ENCODE measurements at regions not wholly inside any gene's neighbourhood (a gene's known extent, or its start where the extent isn't known, plus 50 kb on each side); places are given as distances from the start of the nearest gene placed in this dataset.

GRCh38 chr7:91636728-91637127, 243.8 kb downstream of the MTERF1 start:
- no peak for TF ChIP-seq CTCF (conservative IDR thresholded peaks at IDR 0.05; ENCODE audit: low read length)
- no peak for TF ChIP-seq EZH2phosphoT487 (IDR thresholded peaks at IDR 0.05; ENCODE audit: borderline replicate concordance)
- no peaks in the 10 kb centered on the region for H3F3A ChIP-seq (ENCODE audit: low read depth)
- H3K9me3 ChIP-seq (ENCODE audit: insufficient read depth, low read depth, low read length) = no peaks in the 10 kb centered on the region
- no peaks in the 10 kb centered on the region for H3K27me3 ChIP-seq (ENCODE audit: insufficient read depth, low read length, poor library complexity, severe bottlenecking)
- H3K9me2 ChIP-seq (replicated peaks; ENCODE audit: low read depth, low read length) = no peaks in the 10 kb centered on the region
- H3K4me2 ChIP-seq (ENCODE audit: low read depth, low read length, poor library complexity, severe bottlenecking) = no peak overlapping the region
- H2AFZ ChIP-seq (ENCODE audit: low read length) = no peak overlapping the region
- H3K79me2 ChIP-seq (ENCODE audit: insufficient read depth, low read length) = no peaks in the 10 kb centered on the region
- no peaks in the 10 kb centered on the region for H3K36me3 ChIP-seq (ENCODE audit: insufficient read depth, low read length)
- H3K4me3 ChIP-seq (ENCODE audit: low read length, poor library complexity, severe bottlenecking) = no peak overlapping the region
- H4K20me1 ChIP-seq (ENCODE audit: insufficient read depth, low read length, poor library complexity, severe bottlenecking) = no peaks in the 10 kb centered on the region
- H3K9ac ChIP-seq (ENCODE audit: low read depth, low read length, poor library complexity, severe bottlenecking) = no peak overlapping the region
- H3K4me1 ChIP-seq (ENCODE audit: insufficient read depth, low read length, poor library complexity, severe bottlenecking) = peaks cover 13% of the 10 kb centered on the region

- TF ChIP-seq EZH2phosphoT487 (IDR thresholded peaks at IDR 0.05; ENCODE audit: borderline replicate concordance) (no peak), CTCF (conservative IDR thresholded peaks at IDR 0.05; ENCODE audit: low read length) (no peak)
- H3K27me3 ChIP-seq (ENCODE audit: insufficient read depth, low read length, poor library complexity, severe bottlenecking) = no peaks in the 10 kb centered on the region
- H3K9me3 ChIP-seq (ENCODE audit: insufficient read depth, low read depth, low read length) = no peaks in the 10 kb centered on the region
- no peaks in the 10 kb centered on the region for H3F3A ChIP-seq (ENCODE audit: low read depth)
- no peaks in the 10 kb centered on the region for H4K20me1 ChIP-seq (ENCODE audit: insufficient read depth, low read length, poor library complexity, severe bottlenecking)
- no peak overlapping the region for H3K4me2 ChIP-seq (ENCODE audit: low read depth, low read length, poor library complexity, severe bottlenecking)
- no peak overlapping the region for H3K9ac ChIP-seq (ENCODE audit: low read depth, low read length, poor library complexity, severe bottlenecking)
- H3K36me3 ChIP-seq (ENCODE audit: insufficient read depth, low read length) = no peaks in the 10 kb centered on the region
- no peaks in the 10 kb centered on the region for H3K79me2 ChIP-seq (ENCODE audit: insufficient read depth, low read length)
- no peak overlapping the region for H2AFZ ChIP-seq (ENCODE audit: low read length)
- H3K4me3 ChIP-seq (ENCODE audit: low read length, poor library complexity, severe bottlenecking) = no peak overlapping the region
- no peaks in the 10 kb centered on the region for H3K4me1 ChIP-seq (ENCODE audit: insufficient read depth, low read length, poor library complexity, severe bottlenecking)
- no peaks in the 10 kb centered on the region for H3K9me2 ChIP-seq (replicated peaks; ENCODE audit: low read depth, low read length)
Observed at GRCh38 chr7:91644256-91644655, 236.2 kb downstream of the MTERF1 start.

- TF ChIP-seq CTCF (conservative IDR thresholded peaks at IDR 0.05; ENCODE audit: low read length) (no peak), EZH2phosphoT487 (IDR thresholded peaks at IDR 0.05; ENCODE audit: borderline replicate concordance) (no peak)
- Histone ChIP-seq H2AFZ (ENCODE audit: low read length) (no peak overlapping the region), H3K4me3 (ENCODE audit: low read length, poor library complexity, severe bottlenecking) (no peak overlapping the region), H3F3A (ENCODE audit: low read depth) (no peaks in the 10 kb centered on the region), H3K9me3 (ENCODE audit: insufficient read depth, low read depth, low read length) (no peaks in the 10 kb centered on the region), H3K36me3 (ENCODE audit: insufficient read depth, low read length) (no peaks in the 10 kb centered on the region), H3K4me1 (ENCODE audit: insufficient read depth, low read length, poor library complexity, severe bottlenecking) (no peaks in the 10 kb centered on the region), H3K27me3 (ENCODE audit: insufficient read depth, low read length, poor library complexity, severe bottlenecking) (no peaks in the 10 kb centered on the region), H3K9me2 (replicated peaks; ENCODE audit: low read depth, low read length) (no peaks in the 10 kb centered on the region), H4K20me1 (ENCODE audit: insufficient read depth, low read length, poor library complexity, severe bottlenecking) (no peaks in the 10 kb centered on the region), H3K79me2 (ENCODE audit: insufficient read depth, low read length) (no peaks in the 10 kb centered on the region), H3K4me2 (ENCODE audit: low read depth, low read length, poor library complexity, severe bottlenecking) (no peak overlapping the region), H3K9ac (ENCODE audit: low read depth, low read length, poor library complexity, severe bottlenecking) (no peak overlapping the region)
Observed at GRCh38 chr7:91645542-91645941, 235.0 kb downstream of the MTERF1 start.
